ENCODE measurements at regions not wholly inside any gene's neighbourhood (a gene's known extent, or its start where the extent isn't known, plus 50 kb on each side); places are given as distances from the start of the nearest gene placed in this dataset.
"Not testable (repeated sequence)": the region's sequence is repeated elsewhere in the genome, so short reads cannot be mapped to it uniquely, and the experiment has no call there.

DNA sequence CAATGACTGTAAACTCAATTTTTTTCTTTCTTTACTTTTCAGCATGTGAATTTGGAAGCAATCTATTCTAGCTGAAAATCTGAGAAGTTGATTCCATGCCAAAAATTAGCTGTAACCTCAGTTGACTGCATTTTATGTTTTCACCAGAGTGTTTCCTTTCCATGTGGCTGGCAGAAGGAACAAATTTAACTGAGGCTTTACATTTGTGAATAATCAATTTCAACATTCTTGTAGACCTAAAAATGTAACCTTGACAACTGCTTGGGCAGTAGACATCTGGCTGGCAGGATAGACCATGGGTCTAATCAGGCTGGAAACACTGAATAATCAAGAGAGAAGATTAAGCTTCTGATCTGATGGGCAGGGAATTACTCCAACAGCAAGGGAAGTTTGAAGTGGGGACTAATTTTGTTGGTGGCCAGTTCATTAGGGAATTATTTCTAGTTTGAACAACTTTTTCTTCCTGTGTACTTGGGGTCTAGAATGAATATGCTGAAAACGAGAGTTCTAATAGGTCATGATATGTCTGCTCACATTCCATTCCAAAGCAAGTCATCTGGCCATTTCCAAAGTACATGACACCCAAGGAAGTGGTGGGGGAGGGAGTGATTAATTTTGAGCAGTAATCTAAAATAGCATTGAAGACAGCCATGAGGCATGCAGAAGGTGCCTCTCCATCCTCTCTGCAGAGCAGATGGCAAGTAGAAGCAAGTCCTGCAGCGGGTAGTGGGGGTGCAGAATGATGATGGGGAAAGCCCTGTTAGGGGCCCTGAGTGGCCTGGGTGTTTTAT, 68.2 kb downstream of the ATP23 start:
- intact Hi-C loops (cut with DNase I): no loop called here
- Histone ChIP-seq H3K27me3 (no peaks in the 10 kb centered on the region), H3K36me3 (no peaks in the 10 kb centered on the region), H3K4me3 (no peak overlapping the region), H3K9me3 (no peaks in the 10 kb centered on the region), H3K27ac (no peak overlapping the region), H3K4me1 (no peaks in the 10 kb centered on the region)
- DNase-seq (no peak), FAIRE-seq (no peak), ATAC-seq (no peak)
- 72 to 78% methylated on average over 2 of the region's 2 CpGs for WGBS, 2 donors
- TF ChIP-seq CTCF (IDR thresholded peaks at IDR 0.05): no peak

DNA sequence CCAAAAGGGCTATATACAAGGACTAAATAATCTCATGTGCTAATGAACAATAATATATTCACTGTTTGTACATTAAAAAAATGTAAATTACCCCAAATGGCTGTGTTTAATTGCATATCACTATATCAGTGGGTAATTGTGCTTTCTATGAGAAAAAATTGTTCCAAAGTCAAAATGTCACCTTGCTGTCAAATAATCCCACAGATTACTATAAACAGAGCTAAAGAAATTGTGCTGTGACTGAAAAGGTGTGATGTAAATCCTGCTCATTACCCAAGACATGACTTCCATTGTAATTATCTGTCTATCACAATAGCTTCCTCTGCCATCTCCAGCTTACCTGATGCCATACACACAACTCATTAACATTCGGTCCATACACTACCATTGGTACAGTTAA, 70.3 kb downstream of the ATP23 start:
- Histone ChIP-seq H3K27ac (no peak overlapping the region), H3K36me3 (no peaks in the 10 kb centered on the region), H3K9me3 (no peaks in the 10 kb centered on the region), H3K4me3 (no peak overlapping the region), H3K4me1 (no peaks in the 10 kb centered on the region), H3K27me3 (no peaks in the 10 kb centered on the region)
- no peak for TF ChIP-seq CTCF (IDR thresholded peaks at IDR 0.05)
- ATAC-seq (no peak), DNase-seq (no peak), FAIRE-seq (no peak)
- intact Hi-C loops (cut with DNase I): no loop called here
- WGBS, 2 donors: 0 to 83% methylated on average over 1 of the region's 1 CpG

DNA sequence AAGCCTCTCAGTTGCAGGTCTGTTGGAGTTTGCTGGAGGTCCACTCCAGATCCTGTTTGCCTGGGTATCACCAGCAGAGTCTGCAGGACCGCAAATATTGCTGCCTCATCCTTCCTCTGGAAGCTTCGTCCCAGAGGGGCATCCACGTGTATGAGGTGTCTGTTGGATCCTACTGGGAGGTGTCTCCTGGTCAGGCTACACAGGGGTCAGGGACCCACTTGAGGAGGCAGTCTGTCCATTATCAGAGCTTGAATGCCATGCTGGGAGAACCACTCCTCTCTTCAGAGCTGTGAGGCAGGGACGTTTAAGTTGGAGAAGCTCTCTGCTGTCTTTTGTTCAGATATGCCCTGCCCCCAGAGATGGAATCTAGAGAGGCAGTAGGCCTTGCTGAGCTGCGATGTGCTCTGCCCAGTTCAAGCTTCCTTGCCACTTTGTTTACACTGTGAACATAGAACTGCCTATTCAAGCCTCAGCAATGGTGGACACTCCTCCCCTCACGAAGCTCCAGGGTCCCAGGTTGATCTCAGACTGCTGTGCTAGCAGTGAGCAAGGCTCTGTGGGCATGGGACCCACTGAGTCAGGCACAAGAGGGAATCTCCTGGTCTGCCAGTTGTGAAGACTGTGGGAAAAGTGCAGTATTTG, 81.1 kb downstream of the ATP23 start:
- H3K4me1 ChIP-seq; FAIRE-seq; ATAC-seq; intact Hi-C loops (cut with DNase I); H3K9me3 ChIP-seq; H3K4me3 ChIP-seq; H3K27ac ChIP-seq; DNase-seq; H3K27me3 ChIP-seq; H3K36me3 ChIP-seq: not testable (repeated sequence)
- WGBS, 2 donors: 56 to 81% methylated on average over 5 to 6 of the region's 6 CpGs

- intact Hi-C loops (cut with DNase I): no loop called here
- H3K27ac ChIP-seq: no peak overlapping the region
- no peak overlapping the region for H3K4me3 ChIP-seq
- no peak for ATAC-seq
- H3K9me3 ChIP-seq: no peaks in the 10 kb centered on the region
- DNase-seq: no peak
- no peaks in the 10 kb centered on the region for H3K36me3 ChIP-seq
- no peaks in the 10 kb centered on the region for H3K4me1 ChIP-seq
- no peak for FAIRE-seq
- H3K27me3 ChIP-seq: no peaks in the 10 kb centered on the region
- no peak for TF ChIP-seq CTCF (IDR thresholded peaks at IDR 0.05)
Observed at GRCh38 chr12:58025431-58025830, 84.1 kb downstream of the ATP23 start.

GRCh38 chr12:58026426-58026825, 85.1 kb downstream of the ATP23 start:
- no peak for TF ChIP-seq CTCF (IDR thresholded peaks at IDR 0.05)
- DNase-seq (no peak), ATAC-seq (no peak)

More at GRCh38 chr12:58026426-58026825, 85.1 kb downstream of the ATP23 start:
- no peaks in the 10 kb centered on the region for H3K27me3 ChIP-seq
- intact Hi-C loops (cut with DNase I): no loop called here
- H3K4me1 ChIP-seq: no peaks in the 10 kb centered on the region
- no peak for FAIRE-seq
- no peak overlapping the region for H3K4me3 ChIP-seq
- no peaks in the 10 kb centered on the region for H3K9me3 ChIP-seq
- no peaks in the 10 kb centered on the region for H3K36me3 ChIP-seq
- no peak overlapping the region for H3K27ac ChIP-seq
